Psoas muscle (tissue), 7 donors: ENCODE measurements at regions not wholly inside any gene's neighbourhood (a gene's known extent, or its start where the extent isn't known, plus 50 kb on each side); places are given as distances from the start of the nearest gene placed in this dataset.

Experiments
- ATAC-seq, 4 donors: fragments of 200-7000 bp; cut with Tn5 transposase; one replicate each; pipeline ENCODE4 v1.9.1; 2020; ENCODE audit warnings: moderate library complexity in 3 of 4, mild to moderate bottlenecking in 2 of 4
- DNase-seq, 2 donors: peaks; one replicate each; pipeline ENCODE4 v3.0.0-alpha.2; 2020
- H3K27ac ChIP-seq: fragments of 200-600 bp; one replicate; pipeline ENCODE4 v1.8.0; 2022
- H3K27me3 ChIP-seq, 3 donors: fragments of 200-600 bp in 1 of 3; one replicate each; pipeline versions ENCODE4 v1.6.1 to v1.8.0; 2013 to 2022; ENCODE audit warnings: low read length in 2 of 3, mild to moderate bottlenecking in 2 of 3, moderate library complexity in 1 of 3; ENCODE audit not compliant: insufficient read depth in 3 of 3
- H3K36me3 ChIP-seq, 2 donors: fragments of 200-600 bp in 1 of 2; one replicate each; pipeline versions ENCODE4 v1.6.1 to v1.8.0; 2013 to 2022; ENCODE audit warnings: low read depth in 1 of 2, mild to moderate bottlenecking in 1 of 2, moderate library complexity in 1 of 2; ENCODE audit not compliant: insufficient read depth in 1 of 2
- H3K4me1 ChIP-seq: fragments of 200-600 bp; one replicate; pipeline ENCODE4 v1.8.0; 2022
- H3K4me3 ChIP-seq: fragments of 200-600 bp; one replicate; pipeline ENCODE4 v1.8.0; 2022; ENCODE audit warnings: mild to moderate bottlenecking
- H3K9me3 ChIP-seq: fragments of 200-600 bp; one replicate; pipeline ENCODE4 v1.8.0; 2022
- CTCF ChIP-seq: fragments of 200-600 bp; IDR thresholded peaks from one replicate; pipeline ENCODE4 v1.8.0; 2022; ENCODE audit warnings: antibody characterized with exemption
- WGBS, 3 donors: extraction: QIAGEN DNeasy Blood & Tissue Kit; methylation state at CpG; one replicate each; pipeline versions ENCODE4 v1.1.6 to v1.1.7; 2013; 5-methylcytosine and 5-hydroxymethylcytosine counted together
- intact Hi-C, 2 donors: fragments of 100-400 bp; cut with DNase I; formaldehyde crosslinking; loops; one replicate each; pipeline versions ENCODE4 v1.11.0 to v1.14.2; 2022
- donor health status: healthy with polysubstance abuse.
- donor health status: DM: no; HTN: no; CAD: no; lungs with moderate emphysema.
- donor health status: Bipolar disorder and iron deficiency.
- donor health status: healthy.
- donor health status: DM: yes; HTN: yes; CAD: no.
- donor health status: DM: no; HTN: no; CAD: no.
- donor health status: DM: yes; HTN: yes; CAD: no.

GRCh38 chr5:163756170-163756569 lies 250.8 kb downstream of the MAT2B start:
- 60 to 77% (median 71%) methylated on average over 2 of the region's 2 CpGs for WGBS, 3 donors
- DNase-seq (no peak), ATAC-seq (no peak)
- no peaks in the 10 kb centered on the region for H3K27me3 ChIP-seq
- TF ChIP-seq CTCF: no peak
- H3K4me1 ChIP-seq: no peaks in the 10 kb centered on the region
- H3K27ac ChIP-seq: no peak overlapping the region
- H3K4me3 ChIP-seq: no peak overlapping the region
- H3K9me3 ChIP-seq: peaks cover 3% of the 10 kb centered on the region
- H3K36me3 ChIP-seq: no peaks in the 10 kb centered on the region
- intact Hi-C loops: no loop called here

DNA sequence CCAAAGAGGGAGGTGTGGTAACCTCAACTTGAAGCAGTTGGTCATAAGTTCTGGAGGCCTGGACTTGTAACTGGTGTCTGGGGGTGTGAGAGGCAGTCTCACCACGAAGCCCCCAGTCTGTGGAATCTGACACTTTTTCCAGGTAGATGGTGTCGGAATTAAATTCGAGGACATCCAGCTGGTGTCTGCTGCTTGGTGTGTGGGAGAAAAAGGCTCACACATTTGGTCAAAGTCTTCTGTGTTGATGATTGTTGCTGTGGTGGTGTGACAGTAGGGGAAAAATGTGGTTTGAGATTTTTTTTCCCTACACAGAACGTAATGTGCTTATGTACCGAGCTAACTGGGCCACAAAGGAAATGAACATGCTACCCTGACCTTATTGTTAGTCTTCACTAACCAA lies 251.9 kb downstream of the MAT2B start:
- Histone ChIP-seq H3K9me3 (no peaks in the 10 kb centered on the region), H3K4me1 (no peaks in the 10 kb centered on the region), H3K27me3 (no peaks in the 10 kb centered on the region), H3K4me3 (no peak overlapping the region), H3K36me3 (no peaks in the 10 kb centered on the region), H3K27ac (no peak overlapping the region)
- ATAC-seq (no peak), DNase-seq (no peak)
- WGBS, 3 donors: 67 to 70% (median 67%) methylated on average over 5 of the region's 5 CpGs
- TF ChIP-seq CTCF: no peak
- intact Hi-C loops: no loop called here

GRCh38 chr5:163758283-163758711 lies 252.9 kb downstream of the MAT2B start:
- ATAC-seq: no peak
- Histone ChIP-seq H3K4me1 (no peaks in the 10 kb centered on the region), H3K9me3 (no peaks in the 10 kb centered on the region), H3K27ac (no peak overlapping the region), H3K27me3 (no peaks in the 10 kb centered on the region), H3K4me3 (no peak overlapping the region), H3K36me3 (no peaks in the 10 kb centered on the region)
- intact Hi-C loops: no loop called here
- DNase-seq: no peak
- 30 to 43% (median 31%) methylated on average over 2 of the region's 2 CpGs for WGBS, 3 donors
- no peak for TF ChIP-seq CTCF

DNA sequence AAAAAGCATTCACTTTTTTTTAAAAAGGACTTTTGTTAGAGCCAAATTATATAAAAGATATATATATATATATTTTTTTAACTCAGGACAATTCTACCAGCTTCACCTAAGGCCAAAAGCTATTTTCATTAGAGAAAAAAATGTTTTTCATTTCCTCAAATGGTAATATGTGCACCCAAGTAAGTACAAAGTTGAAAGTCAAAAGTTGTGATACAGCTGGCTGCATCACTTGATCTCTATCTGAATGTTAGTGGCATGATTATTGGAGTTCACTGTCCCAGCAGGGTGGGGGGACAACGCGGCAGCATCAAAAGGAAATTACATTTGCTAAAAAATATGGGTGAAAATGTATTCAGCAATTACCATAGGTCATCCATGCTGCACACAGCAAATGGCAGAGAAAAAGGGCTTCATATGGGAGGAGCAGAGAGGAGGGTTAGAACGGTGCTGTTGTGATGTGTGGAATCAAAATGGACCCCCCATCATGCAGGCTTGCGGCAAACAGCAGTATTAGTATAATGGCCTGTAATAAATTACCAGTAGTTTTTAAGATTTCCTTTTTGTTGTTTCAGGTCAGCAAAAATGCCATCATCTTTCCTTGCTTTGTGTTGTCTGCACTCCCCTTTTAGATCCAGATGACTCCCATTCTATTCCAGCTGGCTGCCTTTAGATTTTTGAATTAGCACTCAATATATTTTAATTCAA lies 253.7 kb downstream of the MAT2B start:
- no peak for DNase-seq
- 65 to 70% (median 68%) methylated on average over 4 of the region's 4 CpGs for WGBS, 3 donors
- Histone ChIP-seq H3K4me1 (no peaks in the 10 kb centered on the region), H3K27me3 (no peaks in the 10 kb centered on the region), H3K27ac (no peak overlapping the region), H3K36me3 (no peaks in the 10 kb centered on the region), H3K4me3 (no peak overlapping the region), H3K9me3 (no peaks in the 10 kb centered on the region)
- ATAC-seq: no peak
- TF ChIP-seq CTCF: no peak
- intact Hi-C loops: no loop called here

- H3K4me3 ChIP-seq: no peak overlapping the region
- H3K27me3 ChIP-seq: no peaks in the 10 kb centered on the region
- no peaks in the 10 kb centered on the region for H3K36me3 ChIP-seq
- TF ChIP-seq CTCF: no peak
- ATAC-seq: no peak
- H3K4me1 ChIP-seq: no peaks in the 10 kb centered on the region
- H3K9me3 ChIP-seq: no peaks in the 10 kb centered on the region
- intact Hi-C loops: no loop called here
- WGBS, 3 donors: 54 to 62% (median 61%) methylated on average over 3 of the region's 3 CpGs
- DNase-seq: no peak
- H3K27ac ChIP-seq: no peak overlapping the region
Measured at GRCh38 chr5:163760498-163760897, 255.1 kb downstream of the MAT2B start.
